Right atrium auricular region (tissue), 2 donors: ENCODE measurements at regions not wholly inside any gene's neighbourhood (a gene's known extent, or its start where the extent isn't known, plus 50 kb on each side); places are given as distances from the start of the nearest gene placed in this dataset.

Experiments used
- DNase-seq: peaks from one replicate; pipeline ENCODE4 v3.0.0-alpha.2; 2019; ENCODE audit warnings: low spot score
- H3K27ac ChIP-seq, 2 donors: fragments of 200-600 bp; sonication (generic); 1 replicate in 1 of 2; 2 replicates in 1 of 2; pipeline ENCODE4 v1.5.1; 2016 to 2019
- H3K27me3 ChIP-seq, 2 donors: fragments of 200-600 bp; sonication (generic); one replicate each; pipeline versions ENCODE4 v1.5.1 to v1.6.0; 2017 to 2019
- H3K36me3 ChIP-seq: fragments of 200-600 bp; sonication (generic); one replicate; pipeline ENCODE4 v1.5.1; 2016
- H3K4me1 ChIP-seq, 2 donors: fragments of 200-600 bp; sonication (generic); one replicate each; pipeline versions ENCODE4 v1.5.1 to v1.6.0; 2017 to 2019
- H3K4me3 ChIP-seq, 2 donors: fragments of 200-600 bp; sonication (generic); 1 replicate in 1 of 2; 2 replicates in 1 of 2; pipeline ENCODE4 v1.5.1; 2017 to 2019; ENCODE audit warnings: mild to moderate bottlenecking in 1 of 2, moderate library complexity in 1 of 2
- H3K9me3 ChIP-seq, 2 donors: fragments of 200-600 bp; sonication (generic); one replicate each; pipeline ENCODE4 v1.5.1; 2019
- CTCF ChIP-seq, 2 donors: fragments of 200-600 bp; sonication (generic); IDR thresholded peaks; one replicate each; pipeline ENCODE4 v1.5.1; 2019; ENCODE audit warnings: antibody characterized with exemption in 2 of 2

GRCh38 chr5:117788596-117788995 is 1199.8 kb downstream of the DTWD2 start:
- TF ChIP-seq CTCF (IDR thresholded peaks at IDR 0.05), result no peak
- Histone ChIP-seq H3K9me3 (no peaks in the 10 kb centered on the region), H3K4me1 (no peaks in the 10 kb centered on the region)

GRCh38 chr5:117779171-117779570 is 1204.5 kb upstream of the SEMA6A start:
- Histone ChIP-seq H3K4me3 (no peak overlapping the region), H3K27ac (no peak overlapping the region), H3K36me3 (no peaks in the 10 kb centered on the region), H3K4me1 (no peaks in the 10 kb centered on the region), H3K27me3 (no peaks in the 10 kb centered on the region), H3K9me3 (no peaks in the 10 kb centered on the region)
- no peak for TF ChIP-seq CTCF (IDR thresholded peaks at IDR 0.05)
- no peak for DNase-seq

More at GRCh38 chr5:117788596-117788995, 1199.8 kb downstream of the DTWD2 start:
- H3K27ac ChIP-seq, result no peak overlapping the region
- no peaks in the 10 kb centered on the region for H3K27me3 ChIP-seq
- H3K4me3 ChIP-seq, result no peak overlapping the region
- DNase-seq, result no peak
- H3K36me3 ChIP-seq, result no peaks in the 10 kb centered on the region

- no peak for TF ChIP-seq CTCF (IDR thresholded peaks at IDR 0.05)
- no peaks in the 10 kb centered on the region for H3K9me3 ChIP-seq
- no peaks in the 10 kb centered on the region for H3K4me1 ChIP-seq
- DNase-seq, result no peak
- no peak overlapping the region for H3K27ac ChIP-seq
- no peaks in the 10 kb centered on the region for H3K27me3 ChIP-seq
- H3K4me3 ChIP-seq, result no peak overlapping the region
- no peaks in the 10 kb centered on the region for H3K36me3 ChIP-seq
Measured at GRCh38 chr5:117776977-117777376, 1202.4 kb upstream of the SEMA6A start.

- Histone ChIP-seq H3K27ac (no peak overlapping the region), H3K27me3 (no peaks in the 10 kb centered on the region)
- TF ChIP-seq CTCF (IDR thresholded peaks at IDR 0.05), result no peak
Measured at GRCh38 chr5:117769877-117770276, 1195.3 kb upstream of the SEMA6A start.

GRCh38 chr5:117763271-117763670 is 1188.6 kb upstream of the SEMA6A start:
- Histone ChIP-seq H3K36me3 (no peaks in the 10 kb centered on the region), H3K9me3 (no peaks in the 10 kb centered on the region), H3K4me3 (no peak overlapping the region), H3K27ac (no peak overlapping the region), H3K27me3 (no peaks in the 10 kb centered on the region), H3K4me1 (no peaks in the 10 kb centered on the region)
- DNase-seq, result no peak
- TF ChIP-seq CTCF (IDR thresholded peaks at IDR 0.05), result no peak

More at GRCh38 chr5:117769877-117770276, 1195.3 kb upstream of the SEMA6A start:
- H3K4me1 ChIP-seq, result no peaks in the 10 kb centered on the region
- H3K36me3 ChIP-seq, result no peaks in the 10 kb centered on the region
- H3K9me3 ChIP-seq, result no peaks in the 10 kb centered on the region
- DNase-seq, result no peak
- no peak overlapping the region for H3K4me3 ChIP-seq

GRCh38 chr5:117761186-117761585 is 1186.6 kb upstream of the SEMA6A start:
- Histone ChIP-seq H3K27ac (no peak overlapping the region), H3K9me3 (no peaks in the 10 kb centered on the region), H3K4me1 (no peaks in the 10 kb centered on the region), H3K27me3 (no peaks in the 10 kb centered on the region), H3K36me3 (no peaks in the 10 kb centered on the region), H3K4me3 (no peak overlapping the region)
- DNase-seq, result no peak
- no peak for TF ChIP-seq CTCF (IDR thresholded peaks at IDR 0.05)
